HEK293T (cell line): ENCODE measurements at regions not wholly inside any gene's neighbourhood (a gene's known extent, or its start where the extent isn't known, plus 50 kb on each side); places are given as distances from the start of the nearest gene placed in this dataset.

ENCODE experiments used
- ARNT ChIP-seq: fragments of 450-650 bp; IDR thresholded peaks from 2 replicates; pipeline ENCODE4 v1.6.1; 2017; ENCODE audit warnings: mild to moderate bottlenecking
- BHLHE40 ChIP-seq: fragments of 450-650 bp; IDR thresholded peaks from 2 replicates; pipeline ENCODE4 v1.6.1; 2016; ENCODE audit warnings: mild to moderate bottlenecking, moderate library complexity, borderline replicate concordance
- CTBP1 ChIP-seq: fragments of 450-650 bp; IDR thresholded peaks from 2 replicates; pipeline ENCODE4 v1.6.1; 2016; ENCODE audit warnings: borderline replicate concordance
- ELF4 ChIP-seq: fragments of 450-650 bp; IDR thresholded peaks from 2 replicates; pipeline ENCODE4 v1.6.1; 2017; ENCODE audit warnings: antibody characterized with exemption
- FOXK2 ChIP-seq: fragments of 450-650 bp; IDR thresholded peaks from 2 replicates; pipeline ENCODE4 v1.6.1; 2016; ENCODE audit warnings: mild to moderate bottlenecking
- HDGF ChIP-seq: fragments of 450-650 bp; IDR thresholded peaks from 2 replicates; pipeline ENCODE4 v1.6.1; 2017; ENCODE audit warnings: antibody characterized with exemption, borderline replicate concordance
- L3MBTL2 ChIP-seq: fragments of 450-650 bp; conservative IDR thresholded peaks from 2 replicates; pipeline ENCODE4 v1.6.1; 2016; ENCODE audit warnings: mild to moderate bottlenecking
- LEF1 ChIP-seq: fragments of 450-650 bp; IDR thresholded peaks from 2 replicates; pipeline ENCODE4 v1.6.1; 2017; ENCODE audit warnings: mild to moderate bottlenecking, borderline replicate concordance
- PKNOX1 ChIP-seq: fragments of 450-650 bp; IDR thresholded peaks from 2 replicates; pipeline ENCODE4 v1.6.1; 2016
- SP1 ChIP-seq: fragments of 450-650 bp; IDR thresholded peaks from 2 replicates; pipeline ENCODE4 v1.6.1; 2017
- SUZ12 ChIP-seq: fragments of 450-650 bp; IDR thresholded peaks from 2 replicates; pipeline ENCODE4 v1.6.1; 2016; ENCODE audit warnings: mild to moderate bottlenecking
- TARDBP ChIP-seq: fragments of 450-650 bp; IDR thresholded peaks from 2 replicates; pipeline ENCODE4 v1.6.1; 2016
- ZNF384 ChIP-seq: fragments of 450-650 bp; IDR thresholded peaks from 2 replicates; pipeline ENCODE4 v1.6.1; 2016

DNA sequence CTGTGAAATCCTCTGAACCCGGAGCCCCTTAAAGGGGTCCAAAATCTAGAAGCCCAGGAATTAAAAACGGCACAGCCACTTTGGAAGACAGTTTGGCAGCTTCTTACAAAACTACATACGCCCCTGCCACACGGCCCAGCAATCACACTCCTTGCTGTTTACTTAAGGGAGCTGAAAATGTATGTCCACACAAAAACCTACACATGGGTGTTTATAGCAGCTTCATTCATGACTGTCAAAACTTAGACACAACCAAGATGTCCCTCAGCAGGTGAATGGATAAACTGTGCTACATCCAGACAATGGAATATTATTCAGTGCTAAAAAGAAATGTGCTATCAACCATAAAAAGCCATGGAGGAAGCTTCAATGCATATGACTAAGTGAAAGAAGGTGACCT, 162.5 kb downstream of the NUP210 start:
- TF ChIP-seq SP1 (no peak), HDGF (no peak), CTBP1 (no peak), SUZ12 (no peak), ZNF384 (no peak), FOXK2 (no peak), ELF4 (no peak), L3MBTL2 (no peak), BHLHE40 (no peak), LEF1 (no peak), ARNT (no peak), PKNOX1 (no peak), TARDBP (no peak)
